MM.1S (cell line): ENCODE measurements at regions not wholly inside any gene's neighbourhood (a gene's known extent, or its start where the extent isn't known, plus 50 kb on each side); places are given as distances from the start of the nearest gene placed in this dataset.

Experiments used
- DNase-seq: peaks from one replicate; pipeline ENCODE4 v3.0.0-alpha.2; 2015
- H2AFZ ChIP-seq: fragments of 300-600 bp; sonication (generic); 2 replicates; pipeline ENCODE4 v1.6.0; 2016; ENCODE audit warnings: antibody characterized with exemption, low read length
- H3F3A ChIP-seq: fragments of 300-600 bp; sonication (generic); 2 replicates; pipeline ENCODE4 v1.6.1; 2016; ENCODE audit warnings: mild to moderate bottlenecking, antibody characterized with exemption, low read length, moderate library complexity, mixed read lengths; ENCODE audit not compliant: insufficient read depth
- H3K27ac ChIP-seq: fragments of 300-600 bp; sonication (generic); 2 replicates; pipeline ENCODE4 v1.5.1; 2016; ENCODE audit warnings: mild to moderate bottlenecking, low read length
- H3K27me3 ChIP-seq: fragments of 300-600 bp; sonication (generic); replicated peaks from 2 replicates; pipeline ENCODE4 v1.6.0; 2016; ENCODE audit warnings: low read length; ENCODE audit not compliant: insufficient read depth
- H3K36me3 ChIP-seq: fragments of 300-600 bp; sonication (generic); replicated peaks from 2 replicates; pipeline ENCODE4 v1.6.1; 2016; ENCODE audit warnings: mild to moderate bottlenecking, low read length, mixed read lengths; ENCODE audit not compliant: insufficient read depth
- H3K4me1 ChIP-seq: fragments of 300-600 bp; sonication (generic); 2 replicates; pipeline ENCODE4 v1.6.1; 2016; ENCODE audit warnings: low read length, mixed read lengths
- H3K4me2 ChIP-seq: fragments of 300-600 bp; sonication (generic); 2 replicates; pipeline ENCODE4 v1.6.0; 2016; ENCODE audit warnings: low read depth, low read length
- H3K4me3 ChIP-seq: fragments of 300-600 bp; sonication (generic); 2 replicates; pipeline ENCODE4 v1.5.1; 2016; ENCODE audit warnings: low read length, mixed read lengths
- H3K79me2 ChIP-seq: fragments of 300-600 bp; sonication (generic); 2 replicates; pipeline ENCODE4 v1.6.1; 2016; ENCODE audit warnings: mixed run types, low read length, mixed read lengths
- H3K9ac ChIP-seq: fragments of 300-600 bp; sonication (generic); 2 replicates; pipeline ENCODE4 v1.6.1; 2016; ENCODE audit warnings: low read length, mixed read lengths
- H3K9me2 ChIP-seq: fragments of 300-600 bp; sonication (generic); replicated peaks from 2 replicates; pipeline ENCODE4 v1.6.1; 2016; ENCODE audit warnings: mild to moderate bottlenecking, low read length, mixed read lengths; ENCODE audit not compliant: insufficient read depth
- H3K9me3 ChIP-seq: fragments of 300-600 bp; sonication (generic); replicated peaks from 2 replicates; pipeline ENCODE4 v1.6.1; 2016; ENCODE audit warnings: mild to moderate bottlenecking, low read length, mixed read lengths; ENCODE audit not compliant: insufficient read depth
- H4K20me1 ChIP-seq: fragments of 300-600 bp; sonication (generic); 2 replicates; pipeline ENCODE4 v1.6.1; 2016; ENCODE audit warnings: mild to moderate bottlenecking, low read length, moderate library complexity, mixed read lengths; ENCODE audit not compliant: insufficient read depth
- CTCF ChIP-seq: fragments of 300-600 bp; sonication (generic); IDR thresholded peaks from 2 replicates; pipeline ENCODE4 v1.5.1; 2016; ENCODE audit warnings: antibody characterized with exemption, low read length, mixed read lengths
- EZH2 ChIP-seq: fragments of 300-600 bp; sonication (generic); optimal IDR thresholded peaks from 2 replicates; pipeline ENCODE3; 2017; ENCODE audit warnings: low read depth, mild to moderate bottlenecking, antibody characterized with exemption, low read length, mixed read lengths
- EZH2phosphoT487 ChIP-seq: fragments of 300-600 bp; sonication (generic); IDR thresholded peaks from 2 replicates; pipeline ENCODE4 v1.6.1; 2018; ENCODE audit warnings: antibody characterized with exemption, low read length

- Histone ChIP-seq H3K9ac (no peak overlapping the region), H3F3A (no peaks in the 10 kb centered on the region), H3K79me2 (no peaks in the 10 kb centered on the region), H3K4me2 (no peak overlapping the region), H3K27me3 (no peaks in the 10 kb centered on the region), H4K20me1 (no peaks in the 10 kb centered on the region), H3K36me3 (no peaks in the 10 kb centered on the region), H3K9me2 (no peaks in the 10 kb centered on the region), H2AFZ (no peak overlapping the region), H3K4me1 (no peaks in the 10 kb centered on the region), H3K4me3 (no peak overlapping the region), H3K9me3 (no peaks in the 10 kb centered on the region), H3K27ac (no peak overlapping the region)
- TF ChIP-seq EZH2phosphoT487: no peak
- TF ChIP-seq EZH2: no peak
- no peak for TF ChIP-seq CTCF
- DNase-seq: no peak
These were observed 75.3 kb upstream of the RXFP2 start for GRCh38 chr13:31663880-31664585.

GRCh38 chr13:31670831-31671617, 68.3 kb upstream of the RXFP2 start:
- H3K9ac ChIP-seq: no peak overlapping the region
- TF ChIP-seq CTCF (no peak), EZH2phosphoT487 (no peak), EZH2 (no peak)
- no peak for DNase-seq
- H3K27me3 ChIP-seq: no peaks in the 10 kb centered on the region
- no peaks in the 10 kb centered on the region for H3K9me2 ChIP-seq
- no peaks in the 10 kb centered on the region for H3K79me2 ChIP-seq
- no peaks in the 10 kb centered on the region for H4K20me1 ChIP-seq
- H3K4me1 ChIP-seq: no peaks in the 10 kb centered on the region
- no peaks in the 10 kb centered on the region for H3F3A ChIP-seq
- no peak overlapping the region for H3K4me3 ChIP-seq
- no peaks in the 10 kb centered on the region for H3K36me3 ChIP-seq
- H3K4me2 ChIP-seq: no peak overlapping the region
- no peak overlapping the region for H3K27ac ChIP-seq
- no peaks in the 10 kb centered on the region for H3K9me3 ChIP-seq
- no peak overlapping the region for H2AFZ ChIP-seq

GRCh38 chr13:31674051-31674450, 65.3 kb upstream of the RXFP2 start:
- no peak overlapping the region for H3K4me2 ChIP-seq
- DNase-seq: no peak
- no peaks in the 10 kb centered on the region for H3K9me3 ChIP-seq
- H3F3A ChIP-seq: no peaks in the 10 kb centered on the region
- no peak overlapping the region for H2AFZ ChIP-seq
- H3K27ac ChIP-seq: no peak overlapping the region
- no peak overlapping the region for H3K9ac ChIP-seq
- no peaks in the 10 kb centered on the region for H3K36me3 ChIP-seq
- no peak overlapping the region for H3K4me3 ChIP-seq
- no peak for TF ChIP-seq EZH2
- TF ChIP-seq EZH2phosphoT487: no peak
- no peak for TF ChIP-seq CTCF
- no peaks in the 10 kb centered on the region for H3K4me1 ChIP-seq
- H3K79me2 ChIP-seq: no peaks in the 10 kb centered on the region
- H4K20me1 ChIP-seq: no peaks in the 10 kb centered on the region
- H3K9me2 ChIP-seq: no peaks in the 10 kb centered on the region
- H3K27me3 ChIP-seq: no peaks in the 10 kb centered on the region
